AG09319 (cell line): ENCODE measurements at regions not wholly inside any gene's neighbourhood (a gene's known extent, or its start where the extent isn't known, plus 50 kb on each side); places are given as distances from the start of the nearest gene placed in this dataset.

Source experiments
- DNase-seq: peaks from one replicate; pipeline ENCODE4 v3.0.0-alpha.2; 2010; ENCODE audit warnings: low read depth; ENCODE audit errors: extremely low read depth
- CTCF ChIP-seq: IDR thresholded peaks from 2 replicates; pipeline ENCODE4 v1.5.1; 2011; ENCODE audit warnings: low read depth, mild to moderate bottlenecking, inconsistent platforms, low read length, moderate library complexity

- DNase-seq = no peak
- TF ChIP-seq CTCF = no peak
Observed at GRCh38 chr14:61113561-61114225, 132.6 kb downstream of the SLC38A6 start.

- no peak for DNase-seq
- TF ChIP-seq CTCF = no peak
Observed at GRCh38 chr14:61112506-61112905, 131.5 kb downstream of the SLC38A6 start.

GRCh38 chr14:61111731-61112130 is 130.7 kb downstream of the SLC38A6 start:
- no peak for TF ChIP-seq CTCF
- DNase-seq = no peak

- DNase-seq = no peak
- TF ChIP-seq CTCF = no peak
Observed at GRCh38 chr14:61111209-61111665, 130.2 kb downstream of the SLC38A6 start.

- TF ChIP-seq CTCF = no peak
- DNase-seq = no peak
Observed at GRCh38 chr14:61110316-61111082, 129.5 kb downstream of the SLC38A6 start.

GRCh38 chr14:61109288-61109687 is 128.2 kb downstream of the SLC38A6 start:
- TF ChIP-seq CTCF = no peak
- DNase-seq = no peak

- no peak for DNase-seq
- no peak for TF ChIP-seq CTCF
Observed at GRCh38 chr14:61108496-61109141, 127.6 kb downstream of the SLC38A6 start.
